ENCODE measurements at regions not wholly inside any gene's neighbourhood (a gene's known extent, or its start where the extent isn't known, plus 50 kb on each side); places are given as distances from the start of the nearest gene placed in this dataset.

DNA sequence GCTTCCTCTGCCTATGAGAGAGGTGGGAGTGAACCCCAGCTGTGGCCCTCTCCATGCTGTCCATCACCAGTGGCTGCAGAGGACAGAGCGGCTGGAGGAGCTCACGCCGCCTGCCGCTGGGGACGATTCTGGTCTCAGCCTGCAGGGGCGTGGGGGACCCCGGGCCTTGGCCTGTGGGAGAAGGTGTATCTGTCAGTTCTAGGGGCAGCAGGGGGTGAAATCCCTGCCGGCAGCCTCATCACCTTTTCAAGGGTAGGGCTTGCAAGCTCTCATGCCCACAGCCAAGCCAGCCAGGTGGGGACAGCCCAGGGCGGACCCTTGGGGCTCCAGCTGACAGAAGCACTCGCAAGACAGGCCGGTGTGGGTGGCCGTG, 80.2 kb downstream of the TSPAN17 start:
- Mint-ChIP-seq H3K4me3 (no peak overlapping the region), H3K36me3 (ENCODE audit: low read depth) (no peaks in the 10 kb centered on the region), H3K4me1 (ENCODE audit: low read depth) (peaks cover 2% of the 10 kb centered on the region), H3K27me3 (ENCODE audit: low read depth) (peaks cover 45% of the 10 kb centered on the region), H3K27ac (no peak overlapping the region), H3K9me3 (no peaks in the 10 kb centered on the region)
- no peak for DNase-seq
- CTCF ChIA-PET, result no interaction called here
- intact Hi-C loops (cut with micrococcal nuclease), result no loop called here

- peaks cover 48% of the 10 kb centered on the region for H3K27me3 Mint-ChIP-seq (ENCODE audit: low read depth)
- H3K9me3 Mint-ChIP-seq, result no peaks in the 10 kb centered on the region
- no peak overlapping the region for H3K4me3 Mint-ChIP-seq
- intact Hi-C loops (cut with micrococcal nuclease), result no loop called here
- no peak overlapping the region for H3K27ac Mint-ChIP-seq
- H3K4me1 Mint-ChIP-seq (ENCODE audit: low read depth), result peaks cover 2% of the 10 kb centered on the region
- no peak for DNase-seq
- CTCF ChIA-PET, result no interaction called here
- no peaks in the 10 kb centered on the region for H3K36me3 Mint-ChIP-seq (ENCODE audit: low read depth)
These were observed 80.8 kb downstream of the TSPAN17 start for GRCh38 chr5:176727983-176728675.

- CTCF ChIA-PET, result interaction anchor here (1.5 kb wide), 1 partner anchor 68 kb away, joined by 7 read pairs; no protein-coding TSS in a partner anchor
- no peaks in the 10 kb centered on the region for H3K36me3 Mint-ChIP-seq (ENCODE audit: low read depth)
- no peak overlapping the region for H3K4me3 Mint-ChIP-seq
- H3K9me3 Mint-ChIP-seq, result no peaks in the 10 kb centered on the region
- intact Hi-C loops (cut with micrococcal nuclease), result no loop called here
- no peak for DNase-seq
- no peak overlapping the region for H3K27ac Mint-ChIP-seq
- peaks cover 43% of the 10 kb centered on the region for H3K27me3 Mint-ChIP-seq (ENCODE audit: low read depth)
- peaks cover 2% of the 10 kb centered on the region for H3K4me1 Mint-ChIP-seq (ENCODE audit: low read depth)
These were observed 81.5 kb upstream of the UNC5A start for GRCh38 chr5:176728831-176729251.

- Mint-ChIP-seq H3K9me3 (no peaks in the 10 kb centered on the region), H3K4me1 (ENCODE audit: low read depth) (peaks cover 2% of the 10 kb centered on the region), H3K27me3 (ENCODE audit: low read depth) (peaks cover 35% of the 10 kb centered on the region), H3K27ac (no peak overlapping the region), H3K4me3 (no peak overlapping the region), H3K36me3 (ENCODE audit: low read depth) (no peaks in the 10 kb centered on the region)
- DNase-seq, result no peak
- CTCF ChIA-PET, result no interaction called here
- intact Hi-C loops (cut with micrococcal nuclease), result no loop called here
These were observed 79.4 kb upstream of the UNC5A start for GRCh38 chr5:176730815-176731475.

GRCh38 chr5:176731506-176732160, 78.7 kb upstream of the UNC5A start:
- DNase-seq, result no peak
- H3K4me1 Mint-ChIP-seq (ENCODE audit: low read depth), result peaks cover 2% of the 10 kb centered on the region
- no peak overlapping the region for H3K4me3 Mint-ChIP-seq
- CTCF ChIA-PET, result no interaction called here
- H3K36me3 Mint-ChIP-seq (ENCODE audit: low read depth), result no peaks in the 10 kb centered on the region
- H3K27me3 Mint-ChIP-seq (ENCODE audit: low read depth), result peaks cover 32% of the 10 kb centered on the region
- no peaks in the 10 kb centered on the region for H3K9me3 Mint-ChIP-seq
- intact Hi-C loops (cut with micrococcal nuclease), result no loop called here
- H3K27ac Mint-ChIP-seq, result no peak overlapping the region

DNA sequence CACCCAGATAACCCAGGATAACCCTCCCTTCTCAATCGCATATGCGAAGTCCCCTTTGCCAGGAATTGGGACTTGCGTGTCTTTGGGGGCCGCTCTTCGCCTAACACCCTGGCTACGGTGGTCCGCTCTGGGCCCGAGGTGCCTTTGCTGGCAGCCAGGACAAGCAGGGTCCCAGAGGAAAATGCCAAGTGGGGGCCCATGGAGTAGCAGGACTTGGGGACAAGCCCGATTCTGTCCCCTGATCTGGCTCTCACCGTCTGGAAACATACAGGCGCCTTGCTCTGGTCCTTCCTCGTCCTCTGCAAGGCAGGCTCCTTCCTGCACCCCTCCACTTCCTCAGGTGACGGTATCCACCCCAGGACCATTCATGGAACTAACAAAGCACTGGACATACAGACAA, 78.1 kb upstream of the UNC5A start:
- Mint-ChIP-seq H3K4me3 (no peak overlapping the region), H3K36me3 (ENCODE audit: low read depth) (no peaks in the 10 kb centered on the region), H3K27ac (no peak overlapping the region), H3K27me3 (ENCODE audit: low read depth) (peaks cover 35% of the 10 kb centered on the region), H3K4me1 (ENCODE audit: low read depth) (peaks cover 2% of the 10 kb centered on the region), H3K9me3 (no peaks in the 10 kb centered on the region)
- intact Hi-C loops (cut with micrococcal nuclease), result no loop called here
- CTCF ChIA-PET, result no interaction called here
- DNase-seq, result no peak

DNA sequence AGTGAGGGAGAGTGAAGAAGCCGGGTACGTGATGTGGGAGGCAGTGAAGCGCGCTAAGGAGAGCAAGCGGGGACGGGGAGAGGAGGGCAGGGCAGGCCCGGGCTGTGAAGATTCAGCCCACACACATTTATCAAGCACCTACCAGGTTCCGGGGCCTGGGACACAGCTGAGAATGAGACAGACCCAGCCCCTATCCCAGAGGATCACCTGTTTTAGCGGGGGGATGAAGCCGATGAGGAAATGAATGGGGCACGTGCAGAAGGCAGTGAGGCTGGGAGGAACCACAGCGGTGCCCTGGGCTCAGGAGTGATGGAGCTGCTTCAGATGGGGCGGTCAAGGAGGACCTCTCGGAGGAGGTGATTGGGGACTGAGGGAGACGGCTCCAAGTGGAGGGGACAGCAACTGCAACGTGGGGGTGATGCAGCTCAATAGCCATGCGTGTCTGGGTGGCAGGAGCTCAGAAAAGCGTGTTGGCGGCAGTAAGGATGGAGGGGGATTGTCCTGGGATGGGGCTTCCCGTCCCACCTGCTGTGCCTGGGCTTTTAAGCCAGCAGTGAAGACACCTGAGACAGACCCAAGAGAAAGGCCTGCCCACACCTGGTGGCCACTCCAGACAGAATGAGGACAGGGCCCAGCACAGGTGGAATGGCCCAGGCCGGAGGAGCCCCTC, 77.5 kb upstream of the UNC5A start:
- Mint-ChIP-seq H3K4me3 (no peak overlapping the region), H3K9me3 (no peaks in the 10 kb centered on the region), H3K27me3 (ENCODE audit: low read depth) (peaks cover 33% of the 10 kb centered on the region), H3K4me1 (ENCODE audit: low read depth) (peaks cover 2% of the 10 kb centered on the region), H3K27ac (no peak overlapping the region), H3K36me3 (ENCODE audit: low read depth) (no peaks in the 10 kb centered on the region)
- no peak for DNase-seq
- intact Hi-C loops (cut with micrococcal nuclease), result no loop called here
- CTCF ChIA-PET, result no interaction called here

DNA sequence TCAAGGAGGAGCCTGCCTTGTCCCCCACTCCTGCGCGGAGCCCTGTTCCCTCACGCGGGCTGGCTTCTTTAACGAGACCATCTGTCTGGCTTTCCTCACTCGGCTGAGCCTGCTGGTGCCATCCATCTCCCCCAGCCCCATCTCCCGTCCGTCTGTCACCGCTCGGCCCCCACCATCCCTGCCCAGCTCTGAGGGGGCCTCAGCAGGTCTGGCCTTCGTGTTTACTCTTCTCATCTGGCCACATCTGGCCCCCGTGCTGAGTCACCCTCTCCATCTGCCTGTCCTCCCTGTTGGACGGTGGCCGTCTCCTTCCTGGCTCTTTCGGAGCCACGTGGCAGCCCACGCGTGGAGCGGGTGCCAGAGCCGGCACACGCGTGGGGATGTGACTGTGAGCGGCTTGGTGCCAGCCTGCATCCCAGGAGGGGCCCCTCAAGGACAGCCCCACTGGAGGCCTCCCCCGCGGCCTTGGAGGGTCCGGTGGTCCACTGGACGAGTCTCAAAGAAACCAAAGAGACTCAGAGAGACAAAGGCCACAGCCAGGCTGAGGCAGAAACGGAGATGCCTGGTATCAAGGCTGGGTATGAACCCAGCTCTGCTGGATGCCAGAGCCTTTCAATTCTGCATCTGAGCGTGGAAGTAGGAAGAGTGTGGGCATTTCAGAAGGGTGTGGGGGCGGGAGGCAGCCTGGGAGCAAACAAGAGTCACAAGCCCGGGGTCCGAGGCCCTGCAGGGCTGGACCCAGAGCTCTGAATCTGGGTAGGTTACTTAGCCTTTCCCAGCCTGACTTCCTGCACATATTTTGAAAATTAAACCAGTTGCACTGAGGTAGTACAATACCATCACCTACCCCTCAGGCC, 76.7 kb upstream of the UNC5A start:
- Mint-ChIP-seq H3K27me3 (ENCODE audit: low read depth) (peaks cover 38% of the 10 kb centered on the region), H3K9me3 (no peaks in the 10 kb centered on the region), H3K4me1 (ENCODE audit: low read depth) (peaks cover 2% of the 10 kb centered on the region), H3K27ac (no peak overlapping the region), H3K36me3 (ENCODE audit: low read depth) (no peaks in the 10 kb centered on the region), H3K4me3 (no peak overlapping the region)
- intact Hi-C loops (cut with micrococcal nuclease), result no loop called here
- no peak for DNase-seq
- CTCF ChIA-PET, result no interaction called here

- H3K4me1 Mint-ChIP-seq (ENCODE audit: low read depth), result peaks cover 2% of the 10 kb centered on the region
- intact Hi-C loops (cut with micrococcal nuclease), result no loop called here
- no peak overlapping the region for H3K4me3 Mint-ChIP-seq
- no peaks in the 10 kb centered on the region for H3K36me3 Mint-ChIP-seq (ENCODE audit: low read depth)
- H3K27ac Mint-ChIP-seq, result no peak overlapping the region
- no peaks in the 10 kb centered on the region for H3K9me3 Mint-ChIP-seq
- CTCF ChIA-PET, result no interaction called here
- H3K27me3 Mint-ChIP-seq (ENCODE audit: low read depth), result peaks cover 38% of the 10 kb centered on the region
- no peak for DNase-seq
These were observed 75.5 kb upstream of the UNC5A start for GRCh38 chr5:176734756-176735342.

DNA sequence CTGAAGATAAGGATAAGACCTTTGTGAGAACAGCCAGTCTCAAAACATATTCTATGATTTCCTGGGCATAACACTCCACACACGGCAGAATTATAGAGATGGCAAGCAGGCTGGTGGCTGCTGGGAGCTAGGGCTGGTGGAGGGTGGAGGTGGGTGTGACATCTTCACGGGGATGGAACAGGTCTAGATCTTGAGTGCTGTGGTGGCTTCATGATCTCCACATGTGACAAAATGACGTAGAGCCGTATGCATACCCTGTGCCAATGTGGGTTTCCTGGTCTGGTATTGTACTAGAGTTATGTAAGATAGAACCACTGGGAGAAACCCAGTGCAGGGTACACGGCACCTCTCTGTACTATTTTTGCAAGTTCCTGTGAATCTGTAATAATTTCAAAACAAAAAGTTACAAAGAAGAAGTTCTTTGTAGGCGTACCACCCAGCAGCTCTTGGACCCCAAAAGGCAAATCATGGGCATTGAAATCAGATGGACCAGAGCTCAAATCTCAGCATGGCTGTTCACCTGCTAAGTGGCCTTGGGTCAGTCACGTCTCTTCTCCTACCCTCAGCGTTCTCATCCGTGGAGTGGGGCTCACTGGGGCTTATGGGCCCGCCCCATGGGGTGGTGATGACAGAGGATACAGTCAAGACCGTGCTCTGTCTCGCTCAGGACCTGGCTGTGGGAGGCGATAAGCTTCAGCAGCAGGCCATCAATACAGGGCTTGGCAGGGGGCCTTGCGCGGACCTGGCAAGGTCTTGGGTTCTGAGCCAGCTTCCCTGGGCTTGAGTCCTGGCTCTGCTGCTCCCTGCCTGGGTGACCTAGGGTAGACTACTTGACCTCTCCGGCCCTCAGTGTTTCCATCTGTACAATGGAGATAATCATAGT, 74.7 kb upstream of the UNC5A start:
- no peak overlapping the region for H3K27ac Mint-ChIP-seq
- peaks cover 41% of the 10 kb centered on the region for H3K27me3 Mint-ChIP-seq (ENCODE audit: low read depth)
- no peak for DNase-seq
- intact Hi-C loops (cut with micrococcal nuclease), result no loop called here
- H3K4me3 Mint-ChIP-seq, result no peak overlapping the region
- no peaks in the 10 kb centered on the region for H3K36me3 Mint-ChIP-seq (ENCODE audit: low read depth)
- peaks cover 2% of the 10 kb centered on the region for H3K4me1 Mint-ChIP-seq (ENCODE audit: low read depth)
- CTCF ChIA-PET, result interaction anchor here (0.6 kb wide), 1 partner anchor 477 kb away, joined by 5 read pairs; no protein-coding TSS in a partner anchor
- no peaks in the 10 kb centered on the region for H3K9me3 Mint-ChIP-seq

GRCh38 chr5:176736301-176736930, 73.9 kb upstream of the UNC5A start:
- H3K27me3 Mint-ChIP-seq (ENCODE audit: low read depth), result peaks cover 45% of the 10 kb centered on the region
- no peak overlapping the region for H3K4me3 Mint-ChIP-seq
- intact Hi-C loops (cut with micrococcal nuclease), result no loop called here
- H3K27ac Mint-ChIP-seq, result no peak overlapping the region
- H3K4me1 Mint-ChIP-seq (ENCODE audit: low read depth), result peaks cover 2% of the 10 kb centered on the region
- DNase-seq, result no peak
- H3K9me3 Mint-ChIP-seq, result no peaks in the 10 kb centered on the region
- H3K36me3 Mint-ChIP-seq (ENCODE audit: low read depth), result no peaks in the 10 kb centered on the region
- CTCF ChIA-PET, result interaction anchor here (0.6 kb wide), 1 partner anchor 477 kb away, joined by 5 read pairs; no protein-coding TSS in a partner anchor

All from activated naive CD4-positive, alpha-beta T cell treated with anti-CD3 and anti-CD28 coated beads for 36 hours (primary cell).